Activated T-helper 9 cell treated with anti-CD3 and anti-CD28 coated beads, Interleukin-2, amount 50 U/mL, for 16 hours (primary cell): ENCODE measurements at regions not wholly inside any gene's neighbourhood (a gene's known extent, or its start where the extent isn't known, plus 50 kb on each side); places are given as distances from the start of the nearest gene placed in this dataset.
"Not testable (repeated sequence)": the region's sequence is repeated elsewhere in the genome, so short reads cannot be mapped to it uniquely, and the experiment has no call there.

Source experiments
- DNase-seq: peaks from one replicate; pipeline ENCODE4 v3.0.0-alpha.2; 2020; ENCODE audit warnings: low read depth

- DNase-seq = no peak
Measured at GRCh38 chr9:1115370-1115769, 65.2 kb downstream of the DMRT2 start.

DNA sequence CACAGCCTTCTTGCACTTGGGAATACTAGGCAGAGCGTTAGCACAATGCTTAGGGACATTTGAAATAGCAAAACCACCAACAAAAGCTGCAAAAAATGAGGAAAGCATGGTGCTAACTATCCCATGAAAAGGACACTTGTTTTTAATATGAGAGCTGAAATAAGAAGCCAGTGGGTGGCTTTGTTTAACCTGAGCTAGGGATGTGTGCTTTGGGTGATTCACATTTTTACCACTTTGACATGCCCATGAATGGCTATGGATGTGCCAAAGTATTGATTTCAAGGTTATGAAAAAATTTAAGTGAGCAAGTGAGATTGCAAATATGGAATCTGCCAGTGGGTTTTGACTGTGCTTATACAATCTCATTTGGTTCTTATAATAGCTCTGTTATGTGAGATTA lies 67.3 kb downstream of the DMRT2 start:
- no peak for DNase-seq

- DNase-seq = no peak
Measured at GRCh38 chr9:1120500-1121165, 70.5 kb downstream of the DMRT2 start.

DNA sequence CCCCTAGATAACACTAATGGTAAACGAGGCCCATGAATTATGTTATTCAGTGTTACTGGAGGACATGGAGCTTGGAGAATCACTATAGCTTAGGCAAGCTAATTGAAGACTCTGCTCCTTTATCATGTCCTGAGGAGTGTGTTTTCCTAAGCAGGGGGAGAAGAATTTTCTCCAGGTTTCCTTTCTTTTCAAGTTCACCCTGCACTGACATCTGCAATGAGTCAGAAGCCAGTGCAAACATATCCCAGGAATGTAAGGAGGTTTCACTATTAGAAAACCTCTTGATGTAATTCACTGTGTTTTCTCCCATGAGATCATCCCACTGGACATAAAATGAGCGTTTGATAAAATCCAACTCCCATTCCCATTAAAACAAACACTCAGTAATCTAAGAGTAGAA lies 75.6 kb downstream of the DMRT2 start:
- DNase-seq = no peak

GRCh38 chr9:1128046-1128445 lies 77.9 kb downstream of the DMRT2 start:
- no peak for DNase-seq

DNA sequence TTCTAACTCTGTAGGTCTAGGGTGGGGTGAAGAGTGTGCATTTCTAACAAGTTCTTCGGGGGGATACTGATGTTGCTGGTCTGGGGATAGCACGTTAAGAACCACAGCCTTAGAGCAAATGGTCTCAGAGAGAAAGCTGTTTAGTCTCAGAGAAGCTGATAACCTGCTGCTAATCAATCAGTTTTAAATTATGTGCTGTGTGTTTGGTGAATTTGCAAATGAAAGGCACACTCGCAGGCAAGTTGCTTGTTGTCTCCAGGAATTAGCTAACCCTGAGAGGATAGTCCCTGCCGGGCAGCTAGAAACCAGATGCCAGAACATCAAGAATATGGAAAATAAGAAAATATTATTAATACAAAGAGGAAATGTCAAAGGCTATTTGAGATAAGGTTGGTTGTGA lies 79.2 kb downstream of the DMRT2 start:
- DNase-seq = no peak

- no peak for DNase-seq
Measured at GRCh38 chr9:1140057-1140456, 89.9 kb downstream of the DMRT2 start.

DNA sequence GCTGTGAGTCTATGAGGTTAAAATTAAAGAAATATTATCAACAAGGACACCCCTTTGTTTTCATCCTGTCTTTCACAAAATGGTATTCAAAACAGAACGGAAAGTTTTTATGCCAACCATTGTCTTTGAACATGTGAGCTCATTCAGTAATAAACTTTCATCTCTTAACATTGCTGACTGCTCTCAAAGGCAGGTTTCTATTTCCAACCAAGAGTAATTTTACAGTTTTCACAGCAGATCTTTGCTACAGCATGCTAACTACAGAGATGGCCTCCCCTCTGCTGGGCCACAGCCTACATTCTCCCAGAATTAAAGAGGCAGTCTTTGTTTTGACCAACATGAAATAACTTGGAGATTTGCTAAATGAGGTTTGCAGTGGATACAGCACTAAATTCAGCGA lies 101.5 kb downstream of the DMRT2 start:
- no peak for DNase-seq

DNA sequence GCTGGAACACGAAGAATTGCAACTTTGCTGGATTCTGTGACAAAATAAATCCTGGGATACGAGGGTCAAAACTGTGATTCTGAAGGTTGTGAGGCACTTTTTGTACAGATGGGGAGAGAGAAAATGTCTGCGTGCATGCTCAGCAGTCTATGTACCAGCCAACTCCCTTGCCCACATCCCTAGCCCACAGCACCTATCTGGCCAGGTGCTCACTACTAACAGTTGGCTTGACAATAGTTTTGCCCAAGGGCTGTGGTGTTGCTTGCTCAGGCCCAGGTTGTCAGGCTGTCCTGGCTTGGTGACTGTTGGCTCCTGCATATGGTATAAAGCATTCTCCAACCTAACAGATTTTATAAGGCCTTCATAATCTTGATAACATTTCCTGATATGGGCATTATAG lies 102.0 kb downstream of the DMRT2 start:
- no peak for DNase-seq

DNA sequence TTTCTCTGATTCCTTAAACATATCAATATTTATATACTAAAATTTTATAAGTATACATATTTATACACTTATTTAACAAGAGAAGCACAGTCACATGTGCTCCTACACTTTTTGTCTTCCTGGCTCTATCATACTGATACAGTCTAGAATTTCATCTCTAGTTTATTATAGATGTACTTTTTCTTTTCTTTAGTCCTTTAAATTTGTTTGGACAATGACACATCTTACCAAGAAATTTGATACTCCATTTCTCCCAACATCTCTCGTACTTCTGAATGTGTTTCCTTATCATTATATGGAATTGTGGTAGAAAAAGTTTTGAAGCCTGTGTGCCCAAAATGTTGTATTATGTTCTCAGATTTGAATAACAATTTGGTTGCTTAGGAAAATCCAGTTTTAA lies 104.6 kb downstream of the DMRT2 start:
- DNase-seq = no peak

- DNase-seq = no peak
Measured at GRCh38 chr9:1155602-1156001, 105.4 kb downstream of the DMRT2 start.

- no peak for DNase-seq
Measured at GRCh38 chr9:1156794-1157550, 106.8 kb downstream of the DMRT2 start.

GRCh38 chr9:1157836-1158235 lies 107.7 kb downstream of the DMRT2 start:
- no peak for DNase-seq

GRCh38 chr9:1170918-1171317 lies 120.8 kb downstream of the DMRT2 start:
- DNase-seq = no peak

- DNase-seq = no peak
Measured at GRCh38 chr9:1171546-1171945, 121.4 kb downstream of the DMRT2 start.

DNA sequence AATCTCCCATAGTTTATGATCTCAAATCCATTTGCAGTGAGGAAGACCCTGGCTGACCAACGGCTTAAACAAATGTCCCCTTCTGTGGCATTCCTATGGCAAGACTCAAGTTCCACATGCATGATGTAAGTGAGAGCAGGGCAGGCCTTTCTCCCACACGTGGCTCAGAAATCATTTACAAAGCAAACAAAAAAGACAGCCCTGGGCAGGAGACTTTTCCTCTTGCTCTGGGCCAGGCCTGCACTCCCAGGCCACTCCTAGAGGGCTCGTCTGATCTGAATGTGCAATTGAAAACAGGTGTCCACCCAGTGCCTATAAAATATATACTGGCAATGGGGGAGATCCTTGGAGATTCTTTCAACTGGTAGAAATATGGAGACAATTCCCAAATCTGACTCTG lies 123.1 kb downstream of the DMRT2 start:
- no peak for DNase-seq

- no peak for DNase-seq
Measured at GRCh38 chr9:1173993-1174392, 123.8 kb downstream of the DMRT2 start.

DNA sequence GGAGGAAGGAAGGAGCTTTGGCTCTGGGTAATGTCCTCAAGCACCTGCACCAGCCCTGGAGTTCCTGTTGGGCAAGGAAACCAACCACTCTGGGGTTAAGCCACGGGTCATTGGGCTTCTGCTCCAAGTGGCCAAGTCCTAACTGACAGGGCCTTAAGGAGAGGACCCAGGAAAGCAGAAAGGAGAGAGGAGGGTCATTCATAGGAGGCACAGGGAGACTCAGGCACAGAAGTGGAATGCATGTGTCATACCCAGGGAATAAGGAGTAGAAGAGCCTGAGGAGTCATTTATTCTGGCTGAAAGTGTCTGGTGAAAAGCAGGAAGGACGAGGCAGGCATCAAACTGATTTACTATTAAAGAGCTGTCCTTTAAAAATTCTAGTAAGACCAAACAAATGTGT lies 129.2 kb downstream of the DMRT2 start:
- no peak for DNase-seq

DNA sequence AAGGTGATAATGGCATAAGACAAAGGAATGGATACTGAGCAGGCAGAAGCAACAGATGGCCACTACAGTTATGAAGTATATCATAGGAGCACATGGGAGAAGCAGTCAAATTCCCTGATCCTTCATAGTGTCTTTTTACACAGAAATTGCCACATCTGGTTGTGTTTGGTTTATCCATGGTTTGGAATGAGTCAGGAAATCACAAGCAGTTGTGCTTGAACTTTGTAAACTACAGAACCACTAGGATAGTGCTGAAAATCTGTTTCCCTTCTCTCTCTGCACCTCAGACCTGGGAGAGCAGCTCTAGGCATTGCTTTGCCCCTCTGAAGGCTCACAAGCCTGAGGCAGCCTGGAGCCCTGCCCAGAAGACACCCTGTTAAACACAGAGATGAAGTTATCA lies 134.0 kb downstream of the DMRT2 start:
- no peak for DNase-seq

- not testable (repeated sequence) for DNase-seq
Measured at GRCh38 chr9:1187137-1187536, 137.0 kb downstream of the DMRT2 start.

GRCh38 chr9:1195636-1196035 lies 145.5 kb downstream of the DMRT2 start:
- not testable (repeated sequence) for DNase-seq

GRCh38 chr9:1198085-1198484 lies 147.9 kb downstream of the DMRT2 start:
- DNase-seq = no peak

DNA sequence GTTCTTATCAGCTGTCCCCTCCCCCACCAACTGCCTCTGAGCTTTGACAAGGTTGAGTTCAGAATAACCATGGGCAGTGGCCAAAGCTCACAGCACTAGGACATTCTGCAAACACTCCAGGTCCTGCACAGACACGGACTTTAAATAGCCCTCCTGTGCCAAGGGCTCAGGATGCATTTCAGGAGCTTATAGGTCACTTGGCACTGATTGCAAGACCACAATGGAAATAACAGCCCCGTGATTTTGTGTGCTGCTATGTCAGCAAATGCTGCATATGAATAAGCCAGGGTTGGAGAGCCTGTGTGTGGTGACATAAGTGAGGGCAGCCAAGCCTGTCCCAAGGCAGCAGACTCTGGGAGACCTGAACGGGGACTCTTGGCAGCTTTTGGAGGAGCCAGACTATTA lies 150.7 kb downstream of the DMRT2 start:
- DNase-seq = no peak

DNA sequence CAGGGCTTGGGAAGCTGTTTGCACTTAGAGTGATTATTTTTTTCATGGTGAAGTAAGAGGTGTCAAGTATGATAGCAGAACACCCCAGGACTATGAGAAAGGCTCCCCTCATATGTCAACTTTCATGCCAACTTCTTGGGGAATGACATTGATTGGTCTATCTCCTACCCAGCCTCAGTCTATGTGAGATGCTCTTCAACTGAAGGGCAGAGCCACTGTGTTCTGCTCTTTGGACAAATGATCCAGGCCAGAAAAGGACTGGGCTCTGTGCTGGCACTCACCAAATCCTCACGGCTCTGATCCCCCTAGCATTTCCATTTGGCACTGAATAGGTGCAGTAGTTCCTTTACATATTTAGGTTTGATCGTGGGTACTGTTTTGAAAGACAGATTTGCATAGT lies 151.1 kb downstream of the DMRT2 start:
- DNase-seq = no peak
